Trophoblast cell (in vitro differentiated cells and primary cell): ENCODE measurements at regions not wholly inside any gene's neighbourhood (a gene's known extent, or its start where the extent isn't known, plus 50 kb on each side); places are given as distances from the start of the nearest gene placed in this dataset.
A peak's percentile ranks its signal among the peaks of the same experiment; 100 is the strongest.
"Not testable (repeated sequence)": the region's sequence is repeated elsewhere in the genome, so short reads cannot be mapped to it uniquely, and the experiment has no call there.

Experiments
- DNase-seq, 2 donors: peaks; one replicate each; pipeline ENCODE4 v3.0.0-alpha.2; 2016
- H2AFZ ChIP-seq: 2 replicates; pipeline ENCODE4 v1.6.1; 2013; ENCODE audit warnings: low read length, moderate library complexity, mild to moderate bottlenecking; ENCODE audit not compliant: insufficient read depth, poor library complexity
- H2AK5ac ChIP-seq: 2 replicates; pipeline ENCODE4 v1.6.1; 2013; ENCODE audit warnings: mild to moderate bottlenecking, low read length
- H2BK120ac ChIP-seq: 2 replicates; pipeline ENCODE4 v1.6.1; 2013; ENCODE audit warnings: low read length, mild to moderate bottlenecking, moderate library complexity; ENCODE audit not compliant: insufficient read depth, poor library complexity
- H2BK12ac ChIP-seq: 2 replicates; pipeline ENCODE4 v1.6.1; 2013; ENCODE audit warnings: mild to moderate bottlenecking, low read length, moderate library complexity
- H2BK5ac ChIP-seq: 2 replicates; pipeline ENCODE4 v1.6.1; 2013; ENCODE audit warnings: low read length, low read depth, moderate library complexity, mild to moderate bottlenecking; ENCODE audit not compliant: poor library complexity
- H3K14ac ChIP-seq: 2 replicates; pipeline ENCODE4 v1.6.1; 2013; ENCODE audit warnings: mild to moderate bottlenecking, low read length
- H3K18ac ChIP-seq: 2 replicates; pipeline ENCODE4 v1.6.1; 2013; ENCODE audit warnings: mild to moderate bottlenecking, low read length
- H3K23ac ChIP-seq: 2 replicates; pipeline ENCODE4 v1.6.1; 2013; ENCODE audit warnings: low read length
- H3K27ac ChIP-seq: 2 replicates; pipeline ENCODE4 v1.5.1; 2013; ENCODE audit warnings: low read depth, mild to moderate bottlenecking, inconsistent platforms, low read length, moderate library complexity
- H3K27me3 ChIP-seq: 2 replicates; pipeline ENCODE4 v1.6.1; 2013; ENCODE audit warnings: inconsistent platforms, mild to moderate bottlenecking, low read length, moderate library complexity; ENCODE audit not compliant: insufficient read depth
- H3K36me3 ChIP-seq, 2 experiments: 1 replicate in 1 of 2; 2 replicates in 1 of 2; pipeline ENCODE4 v1.6.1; 2013; ENCODE audit warnings: low read length in 2 of 2, mild to moderate bottlenecking in 2 of 2, moderate library complexity in 1 of 2; ENCODE audit not compliant: insufficient read depth in 2 of 2, control insufficient read depth in 1 of 2
- H3K4ac ChIP-seq: 2 replicates; pipeline ENCODE4 v1.6.1; 2013; ENCODE audit warnings: low read depth, mild to moderate bottlenecking, low read length, moderate library complexity
- H3K4me1 ChIP-seq, 2 experiments: 1 replicate in 1 of 2; 2 replicates in 1 of 2; pipeline ENCODE4 v1.6.1; 2013; ENCODE audit warnings: low read length in 2 of 2, mild to moderate bottlenecking in 2 of 2, moderate library complexity in 1 of 2; ENCODE audit not compliant: insufficient read depth in 2 of 2, control insufficient read depth in 1 of 2
- H3K4me2 ChIP-seq: 2 replicates; pipeline ENCODE4 v1.6.1; 2013; ENCODE audit warnings: inconsistent platforms, mild to moderate bottlenecking, low read length, moderate library complexity
- H3K4me3 ChIP-seq: 2 replicates; pipeline ENCODE4 v1.5.1; 2013; ENCODE audit warnings: mild to moderate bottlenecking, low read depth, low read length, inconsistent platforms
- H3K79me1 ChIP-seq: one replicate; pipeline ENCODE4 v1.6.1; 2013; ENCODE audit warnings: low read length
- H3K79me2 ChIP-seq: 2 replicates; pipeline ENCODE4 v1.6.1; 2013; ENCODE audit warnings: low read length, mild to moderate bottlenecking; ENCODE audit not compliant: control insufficient read depth, insufficient read depth, poor library complexity
- H3K9ac ChIP-seq: 2 replicates; pipeline ENCODE4 v1.6.1; 2013; ENCODE audit warnings: mild to moderate bottlenecking, low read length
- H3K9me3 ChIP-seq: 2 replicates; pipeline ENCODE4 v1.6.1; 2013; ENCODE audit warnings: low read depth, mild to moderate bottlenecking, control low read depth, inconsistent platforms, low read length; ENCODE audit not compliant: insufficient read depth
- H4K12ac ChIP-seq: 2 replicates; pipeline ENCODE4 v1.6.1; 2013; ENCODE audit warnings: low read depth, mild to moderate bottlenecking, low read length, moderate library complexity
- H4K8ac ChIP-seq: 2 replicates; pipeline ENCODE4 v1.6.1; 2013; ENCODE audit warnings: low read depth, mild to moderate bottlenecking, low read length, moderate library complexity
- H4K91ac ChIP-seq: one replicate; pipeline ENCODE4 v1.6.1; 2013; ENCODE audit warnings: low read depth, mild to moderate bottlenecking, low read length, moderate library complexity
- WGBS: extraction: QIAGEN DNeasy Blood & Tissue Kit; methylation state at CpG from one replicate; pipeline ENCODE4 v1.1.7; 2013; ENCODE audit warnings: missing lambda C conversion rate; ENCODE audit not compliant: insufficient read length, insufficient coverage; ENCODE audit errors: extremely low coverage; 5-methylcytosine and 5-hydroxymethylcytosine counted together

DNA sequence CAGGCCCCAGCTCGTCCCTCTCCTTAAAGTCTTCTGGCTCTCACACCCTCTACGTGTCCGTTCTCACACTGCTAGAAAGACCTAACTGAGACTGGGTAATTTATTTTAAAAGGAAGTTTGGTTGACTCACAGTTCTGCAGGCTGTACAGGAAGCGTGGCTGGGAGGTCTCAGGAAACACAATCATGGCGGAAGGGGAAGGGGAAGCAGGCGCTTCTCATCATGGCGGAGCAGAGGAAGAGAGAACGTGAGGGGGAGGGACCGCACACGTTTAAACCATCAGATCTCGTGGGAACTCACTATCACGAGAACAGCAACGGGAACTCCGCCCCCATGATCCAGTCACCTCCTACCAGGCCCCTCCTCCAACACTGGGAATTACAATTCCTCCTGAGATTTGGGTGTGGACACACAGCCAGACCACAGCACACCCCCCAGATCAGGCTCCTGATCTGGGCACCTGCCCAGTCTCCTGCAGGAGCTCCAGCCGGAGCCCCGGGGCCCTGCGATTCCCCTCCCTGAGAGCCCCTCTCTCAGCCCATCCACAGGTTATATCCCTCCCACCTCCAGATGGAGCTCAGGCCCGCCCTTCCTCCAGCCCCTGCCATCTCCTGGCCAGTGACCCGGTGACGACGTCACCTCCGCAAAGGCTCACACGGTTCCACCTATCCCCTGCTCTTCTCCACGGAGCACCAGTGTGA lies 170.2 kb downstream of the BRD1 start:
- Histone ChIP-seq H3K4ac (no peak overlapping the region), H2AFZ (no peak overlapping the region), H3K4me1 (no peaks in the 10 kb centered on the region), H3K27me3 (no peaks in the 10 kb centered on the region), H3K9me3 (no peaks in the 10 kb centered on the region), H4K8ac (no peak overlapping the region), H3K9ac (no peak overlapping the region), H3K14ac (no peak overlapping the region), H2AK5ac (no peak overlapping the region), H3K79me1 (no peaks in the 10 kb centered on the region), H4K12ac (no peak overlapping the region), H3K27ac (no peak overlapping the region), H2BK12ac (no peak overlapping the region), H4K91ac (no peak overlapping the region), H3K36me3 (no peaks in the 10 kb centered on the region), H3K4me3 (no peak overlapping the region), H3K23ac (no peak overlapping the region), H3K79me2 (no peaks in the 10 kb centered on the region), H3K4me2 (no peak overlapping the region), H3K18ac (no peak overlapping the region), H2BK120ac (no peak overlapping the region), H2BK5ac (no peak overlapping the region)
- DNase-seq: peak; percentile 17 to 44
- no CpG with 5 or more reads among the region's 24 CpGs for WGBS

DNA sequence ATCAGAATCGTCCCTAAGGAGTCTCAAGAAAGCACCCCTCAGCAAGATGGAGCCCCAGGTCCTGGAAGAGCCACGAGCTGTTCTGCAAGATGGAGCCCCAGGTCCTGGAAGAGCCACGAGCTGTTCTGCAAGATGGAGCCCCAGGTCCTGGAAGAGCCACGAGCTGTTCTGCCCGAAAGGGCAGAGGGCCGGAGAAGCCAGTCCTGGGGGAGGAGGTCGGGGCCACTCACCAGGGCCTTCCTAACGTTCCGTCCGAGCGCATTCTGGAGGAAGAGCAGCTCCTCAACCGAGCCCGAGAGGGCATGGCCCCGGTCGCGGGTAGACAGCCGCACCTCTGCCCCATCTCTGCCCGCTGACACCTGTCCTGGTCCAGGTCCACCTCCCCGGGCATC lies 170.8 kb downstream of the BRD1 start:
- H3K4me2 ChIP-seq, H2AFZ ChIP-seq, H3K14ac ChIP-seq, H3K27me3 ChIP-seq, DNase-seq, H2BK12ac ChIP-seq, H3K4me1 ChIP-seq, H4K12ac ChIP-seq, H3K23ac ChIP-seq, H3K79me1 ChIP-seq, H2AK5ac ChIP-seq, H3K27ac ChIP-seq, H3K79me2 ChIP-seq, H3K36me3 ChIP-seq, H3K9ac ChIP-seq, H4K91ac ChIP-seq, H4K8ac ChIP-seq, H2BK120ac ChIP-seq, H3K4ac ChIP-seq, H3K4me3 ChIP-seq, H3K18ac ChIP-seq, H3K9me3 ChIP-seq, H2BK5ac ChIP-seq: not testable (repeated sequence)
- no CpG with 5 or more reads among the region's 19 CpGs for WGBS

DNA sequence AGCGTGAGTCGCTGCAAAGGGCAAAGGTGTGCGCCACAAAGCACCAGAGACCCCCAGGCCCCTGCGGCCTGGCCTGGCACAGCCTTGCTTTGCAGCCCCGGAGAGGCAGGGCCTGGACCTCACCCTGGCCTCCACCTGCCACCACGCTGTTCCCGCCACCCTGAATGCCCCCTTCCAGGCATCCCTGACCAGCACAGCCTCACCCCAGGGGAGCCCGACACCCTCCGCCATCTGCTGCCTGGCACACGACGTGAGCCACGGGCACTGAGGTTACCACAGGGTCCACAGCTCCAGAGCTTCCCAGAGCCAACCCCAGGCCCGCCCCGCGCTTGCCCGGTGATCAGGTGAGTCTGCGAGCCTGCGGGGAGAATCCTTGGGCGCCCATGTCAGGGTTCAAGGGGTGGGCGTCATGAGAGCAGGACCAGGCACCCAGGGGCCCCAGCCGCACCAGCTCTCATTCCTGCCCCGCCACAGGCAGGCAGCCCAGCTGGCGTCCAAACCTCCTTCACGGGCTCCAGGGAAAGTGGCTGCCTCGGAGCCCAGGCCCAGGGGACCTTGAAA lies 171.3 kb downstream of the BRD1 start:
- Histone ChIP-seq H3K4ac (no peak overlapping the region), H2BK120ac (no peak overlapping the region), H3K23ac (no peak overlapping the region), H3K9me3 (no peaks in the 10 kb centered on the region), H4K8ac (no peak overlapping the region), H3K18ac (no peak overlapping the region), H3K9ac (no peak overlapping the region), H3K27ac (no peak overlapping the region), H3K27me3 (no peaks in the 10 kb centered on the region), H2BK5ac (no peak overlapping the region), H3K4me3 (no peak overlapping the region), H3K14ac (no peak overlapping the region), H2AK5ac (no peak overlapping the region), H2BK12ac (no peak overlapping the region), H3K4me1 (no peaks in the 10 kb centered on the region), H3K79me1 (no peaks in the 10 kb centered on the region), H4K91ac (no peak overlapping the region), H3K79me2 (no peaks in the 10 kb centered on the region), H4K12ac (no peak overlapping the region), H3K36me3 (no peaks in the 10 kb centered on the region), H2AFZ (no peak overlapping the region), H3K4me2 (no peak overlapping the region)
- DNase-seq: no peak
- WGBS: no CpG with 5 or more reads among the region's 25 CpGs

DNA sequence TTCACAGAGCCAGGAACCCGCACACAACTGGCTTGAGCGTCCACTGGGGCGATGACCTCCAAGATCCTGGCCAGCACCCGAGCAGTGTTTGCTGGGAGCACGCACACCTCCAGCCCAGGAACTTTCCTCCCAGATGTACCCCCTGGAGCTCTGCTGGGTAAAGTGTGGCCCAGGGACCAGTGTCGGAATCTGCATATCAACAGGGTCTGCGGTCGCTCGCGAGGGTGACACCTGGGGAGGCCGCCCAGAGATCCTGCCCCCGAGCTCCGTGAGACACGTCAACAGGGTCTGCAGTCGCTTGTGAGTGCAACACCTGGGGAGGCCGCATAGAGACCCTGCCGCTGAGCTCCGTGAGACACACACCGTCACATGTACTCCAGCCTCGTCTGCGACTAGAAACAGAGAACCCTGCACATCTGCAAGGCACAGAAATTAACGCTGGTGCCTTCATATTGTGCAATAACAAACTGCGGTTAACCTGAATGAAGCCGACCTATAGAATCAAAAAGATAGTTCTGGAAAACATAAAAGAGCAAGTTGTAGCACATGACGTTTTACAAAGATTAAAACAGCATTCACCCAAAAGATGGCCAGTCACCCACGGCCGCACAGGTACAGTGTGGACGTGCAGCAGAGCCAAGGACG lies 172.4 kb downstream of the BRD1 start:
- no peak for DNase-seq
- no peak overlapping the region for H3K27ac ChIP-seq
- no peak overlapping the region for H3K14ac ChIP-seq
- no peaks in the 10 kb centered on the region for H3K79me2 ChIP-seq
- H3K18ac ChIP-seq: no peak overlapping the region
- no peak overlapping the region for H2AFZ ChIP-seq
- H3K9ac ChIP-seq: no peak overlapping the region
- H3K27me3 ChIP-seq: no peaks in the 10 kb centered on the region
- H3K4me2 ChIP-seq: no peak overlapping the region
- H3K36me3 ChIP-seq: no peaks in the 10 kb centered on the region
- no peak overlapping the region for H3K23ac ChIP-seq
- no peak overlapping the region for H3K4ac ChIP-seq
- no peak overlapping the region for H4K12ac ChIP-seq
- no peak overlapping the region for H4K8ac ChIP-seq
- H3K9me3 ChIP-seq: no peaks in the 10 kb centered on the region
- no peak overlapping the region for H2BK5ac ChIP-seq
- H2BK12ac ChIP-seq: no peak overlapping the region
- H2BK120ac ChIP-seq: no peak overlapping the region
- no peak overlapping the region for H3K4me3 ChIP-seq
- no peak overlapping the region for H4K91ac ChIP-seq
- no peaks in the 10 kb centered on the region for H3K79me1 ChIP-seq
- no peaks in the 10 kb centered on the region for H3K4me1 ChIP-seq
- no peak overlapping the region for H2AK5ac ChIP-seq
- no CpG with 5 or more reads among the region's 29 CpGs for WGBS
